ENCODE measurements at regions not wholly inside any gene's neighbourhood (a gene's known extent, or its start where the extent isn't known, plus 50 kb on each side); places are given as distances from the start of the nearest gene placed in this dataset.

DNA sequence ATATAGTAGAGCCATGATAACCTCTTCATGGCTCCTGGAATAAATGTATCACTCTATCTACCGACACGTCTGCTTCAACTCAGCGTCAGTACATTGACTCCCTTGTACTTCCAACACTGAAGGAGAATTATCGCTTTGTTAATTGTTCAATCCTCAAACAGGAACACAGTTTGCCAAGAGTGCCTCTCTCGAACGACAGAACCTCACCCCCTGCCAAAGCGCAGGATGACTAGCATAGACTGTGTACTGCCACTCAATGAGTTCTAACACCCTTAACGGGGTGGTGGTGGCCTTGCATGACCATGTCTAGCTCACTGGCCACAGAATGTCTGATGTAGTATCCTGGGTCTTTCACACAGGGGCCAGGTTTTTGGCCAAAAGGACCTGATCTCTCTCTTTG lies 81.4 kb upstream of the HEY2 start:
- TF ChIP-seq POLR2A (IDR thresholded peaks at IDR 0.05) (no peak), POLR2AphosphoS5 (IDR thresholded peaks at IDR 0.05) (no peak)
- 93 to 96% methylated on average over 5 to 6 of the region's 8 CpGs for WGBS, 2 donors (ENCODE audit: low coverage in 1 of 2)
- Histone ChIP-seq H3K36me3 (no peaks in the 10 kb centered on the region), H3K27ac (no peak overlapping the region), H3K27me3 (no peaks in the 10 kb centered on the region), H3K4me1 (peaks cover 0 to 11% (median 0%) of the 10 kb centered on the region in 3 donors), H3K4me3 (no peak overlapping the region), H3K9me3 (no peaks in the 10 kb centered on the region)
- ATAC-seq: no peak

- Histone ChIP-seq H3K9me3 (no peaks in the 10 kb centered on the region), H3K4me3 (no peak overlapping the region), H3K27ac (peak overlapping the region in 3 of 4 donors; percentile 26 to 58 (median 41)), H3K27me3 (no peaks in the 10 kb centered on the region), H3K4me1 (peaks cover 0 to 18% (median 0%) of the 10 kb centered on the region in 3 donors), H3K36me3 (no peaks in the 10 kb centered on the region)
- no peak for TF ChIP-seq EP300 (IDR thresholded peaks at IDR 0.05)
- TF ChIP-seq POLR2A (IDR thresholded peaks at IDR 0.05): no peak
- TF ChIP-seq, protein P1, sequence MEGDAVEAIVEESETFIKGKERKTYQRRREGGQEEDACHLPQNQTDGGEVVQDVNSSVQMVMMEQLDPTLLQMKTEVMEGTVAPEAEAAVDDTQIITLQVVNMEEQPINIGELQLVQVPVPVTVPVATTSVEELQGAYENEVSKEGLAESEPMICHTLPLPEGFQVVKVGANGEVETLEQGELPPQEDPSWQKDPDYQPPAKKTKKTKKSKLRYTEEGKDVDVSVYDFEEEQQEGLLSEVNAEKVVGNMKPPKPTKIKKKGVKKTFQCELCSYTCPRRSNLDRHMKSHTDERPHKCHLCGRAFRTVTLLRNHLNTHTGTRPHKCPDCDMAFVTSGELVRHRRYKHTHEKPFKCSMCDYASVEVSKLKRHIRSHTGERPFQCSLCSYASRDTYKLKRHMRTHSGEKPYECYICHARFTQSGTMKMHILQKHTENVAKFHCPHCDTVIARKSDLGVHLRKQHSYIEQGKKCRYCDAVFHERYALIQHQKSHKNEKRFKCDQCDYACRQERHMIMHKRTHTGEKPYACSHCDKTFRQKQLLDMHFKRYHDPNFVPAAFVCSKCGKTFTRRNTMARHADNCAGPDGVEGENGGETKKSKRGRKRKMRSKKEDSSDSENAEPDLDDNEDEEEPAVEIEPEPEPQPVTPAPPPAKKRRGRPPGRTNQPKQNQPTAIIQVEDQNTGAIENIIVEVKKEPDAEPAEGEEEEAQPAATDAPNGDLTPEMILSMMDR (IDR thresholded peaks at IDR 0.05): no peak
- TF ChIP-seq POLR2AphosphoS5 (IDR thresholded peaks at IDR 0.05): no peak
- 7 to 17% methylated on average over 2 to 4 of the region's 5 CpGs for WGBS, 2 donors (ENCODE audit: low coverage in 1 of 2)
- ATAC-seq: peak; percentile 48
Measured at GRCh38 chr6:125670568-125670967, 78.9 kb upstream of the HEY2 start.

DNA sequence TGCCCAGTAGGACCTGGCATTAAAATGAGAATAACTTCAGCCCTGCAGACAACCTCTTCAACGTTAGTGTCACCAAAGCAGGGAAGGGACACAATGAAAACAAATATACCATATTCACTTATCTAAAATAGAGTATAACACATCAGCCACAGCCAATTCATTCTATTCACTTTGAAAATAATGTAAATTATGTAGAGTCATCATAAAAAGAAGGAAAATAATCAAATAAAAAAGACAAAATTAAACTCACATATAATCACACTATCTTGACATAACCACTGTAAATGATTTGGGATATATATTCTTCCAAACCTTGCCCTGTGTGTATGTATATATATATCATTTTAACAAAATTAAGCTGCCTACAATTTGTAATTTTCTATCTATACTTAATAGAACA lies 78.1 kb upstream of the HEY2 start:
- ATAC-seq: no peak
- no peaks in the 10 kb centered on the region for H3K9me3 ChIP-seq
- H3K36me3 ChIP-seq: no peaks in the 10 kb centered on the region
- H3K4me1 ChIP-seq: peaks cover 0 to 18% (median 0%) of the 10 kb centered on the region in 3 donors
- no peaks in the 10 kb centered on the region for H3K27me3 ChIP-seq
- H3K27ac ChIP-seq: peak overlapping the region in 1 of 4 donors; percentile 41
- TF ChIP-seq POLR2A (IDR thresholded peaks at IDR 0.05): no peak
- no peak for TF ChIP-seq POLR2AphosphoS5 (IDR thresholded peaks at IDR 0.05)
- TF ChIP-seq EP300 (IDR thresholded peaks at IDR 0.05): no peak
- TF ChIP-seq, protein P1 (IDR thresholded peaks at IDR 0.05): no peak
- H3K4me3 ChIP-seq: no peak overlapping the region
- WGBS, 2 donors (ENCODE audit: low coverage in 1 of 2): 29 to 31% methylated on average over 1 of the region's 1 CpG

- Histone ChIP-seq H3K4me3 (no peak overlapping the region), H3K36me3 (no peaks in the 10 kb centered on the region), H3K4me1 (peaks cover 0 to 18% (median 0%) of the 10 kb centered on the region in 3 donors), H3K27ac (no peak overlapping the region), H3K27me3 (no peaks in the 10 kb centered on the region), H3K9me3 (no peaks in the 10 kb centered on the region)
- WGBS, 2 donors (ENCODE audit: low coverage in 1 of 2): 80 to 100% methylated on average over 1 to 5 of the region's 5 CpGs
- ATAC-seq: no peak
- TF ChIP-seq, protein P1 (IDR thresholded peaks at IDR 0.05): no peak
- TF ChIP-seq POLR2AphosphoS5 (IDR thresholded peaks at IDR 0.05): no peak
- TF ChIP-seq POLR2A (IDR thresholded peaks at IDR 0.05): no peak
- TF ChIP-seq EP300 (IDR thresholded peaks at IDR 0.05): no peak
Measured at GRCh38 chr6:125674230-125674629, 75.2 kb upstream of the HEY2 start.

DNA sequence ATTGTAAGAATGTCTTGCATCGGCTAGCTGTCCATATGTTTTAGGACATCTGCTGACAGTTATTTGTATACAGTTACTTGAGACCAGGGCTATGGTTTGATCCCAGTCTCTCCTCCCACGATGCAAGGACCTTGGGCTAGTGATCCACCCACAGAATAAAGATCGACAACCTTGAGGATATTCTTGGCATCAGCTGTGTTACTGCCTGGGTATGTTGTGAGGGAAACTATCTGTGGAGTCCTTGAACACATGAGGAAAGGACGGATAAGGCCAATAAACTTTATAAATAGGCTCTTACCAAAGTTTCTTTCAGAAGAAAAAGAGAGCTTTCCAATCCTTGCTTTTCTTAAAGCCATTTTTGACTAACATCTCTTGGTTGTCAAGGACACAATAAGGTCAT lies 70.8 kb upstream of the HEY2 start:
- Histone ChIP-seq H3K27me3 (no peaks in the 10 kb centered on the region), H3K36me3 (no peaks in the 10 kb centered on the region), H3K9me3 (no peaks in the 10 kb centered on the region), H3K27ac (no peak overlapping the region), H3K4me3 (no peak overlapping the region), H3K4me1 (peaks cover 0 to 7% (median 0%) of the 10 kb centered on the region in 3 donors)
- no peak for ATAC-seq
- WGBS, 2 donors (ENCODE audit: low coverage in 1 of 2): 68 to 85% methylated on average over 2 to 4 of the region's 4 CpGs
- no peak for TF ChIP-seq POLR2A (IDR thresholded peaks at IDR 0.05)
- no peak for TF ChIP-seq EP300 (IDR thresholded peaks at IDR 0.05)
- TF ChIP-seq, protein P1 (IDR thresholded peaks at IDR 0.05): no peak
- TF ChIP-seq POLR2AphosphoS5 (IDR thresholded peaks at IDR 0.05): no peak
